CD1c-positive myeloid dendritic cell (primary cell): ENCODE measurements at regions not wholly inside any gene's neighbourhood (a gene's known extent, or its start where the extent isn't known, plus 50 kb on each side); places are given as distances from the start of the nearest gene placed in this dataset.

ENCODE experiments used
- DNase-seq: peaks from one replicate; pipeline ENCODE4 v3.0.0-alpha.2; 2016; ENCODE audit errors: extremely low spot score

GRCh38 chr10:113415246-113415645 lies 137.6 kb upstream of the HABP2 start:
- no peak for DNase-seq

- no peak for DNase-seq
Observed at GRCh38 chr10:113420057-113420732, 132.7 kb upstream of the HABP2 start.

GRCh38 chr10:113420733-113421675 lies 131.8 kb upstream of the HABP2 start:
- DNase-seq: no peak

DNA sequence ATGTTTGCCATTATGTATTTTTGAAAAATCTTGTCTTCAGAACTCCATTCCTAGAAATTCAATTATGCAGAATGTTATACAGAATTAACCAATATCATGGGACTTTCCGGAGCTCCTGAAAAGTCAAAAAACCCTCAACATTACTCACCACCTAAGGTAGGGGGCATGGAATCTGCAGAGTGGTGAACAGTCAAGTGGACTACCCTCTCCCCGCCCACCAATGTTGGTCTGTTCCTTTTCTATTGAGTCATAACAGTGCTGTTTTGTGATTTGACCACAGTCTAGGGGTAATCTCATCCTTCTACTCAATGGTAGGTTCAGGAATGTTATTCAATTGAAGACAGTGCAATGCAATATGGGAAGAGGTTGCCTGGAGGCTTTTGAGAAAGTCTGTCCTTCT lies 130.5 kb upstream of the HABP2 start:
- DNase-seq: no peak

DNA sequence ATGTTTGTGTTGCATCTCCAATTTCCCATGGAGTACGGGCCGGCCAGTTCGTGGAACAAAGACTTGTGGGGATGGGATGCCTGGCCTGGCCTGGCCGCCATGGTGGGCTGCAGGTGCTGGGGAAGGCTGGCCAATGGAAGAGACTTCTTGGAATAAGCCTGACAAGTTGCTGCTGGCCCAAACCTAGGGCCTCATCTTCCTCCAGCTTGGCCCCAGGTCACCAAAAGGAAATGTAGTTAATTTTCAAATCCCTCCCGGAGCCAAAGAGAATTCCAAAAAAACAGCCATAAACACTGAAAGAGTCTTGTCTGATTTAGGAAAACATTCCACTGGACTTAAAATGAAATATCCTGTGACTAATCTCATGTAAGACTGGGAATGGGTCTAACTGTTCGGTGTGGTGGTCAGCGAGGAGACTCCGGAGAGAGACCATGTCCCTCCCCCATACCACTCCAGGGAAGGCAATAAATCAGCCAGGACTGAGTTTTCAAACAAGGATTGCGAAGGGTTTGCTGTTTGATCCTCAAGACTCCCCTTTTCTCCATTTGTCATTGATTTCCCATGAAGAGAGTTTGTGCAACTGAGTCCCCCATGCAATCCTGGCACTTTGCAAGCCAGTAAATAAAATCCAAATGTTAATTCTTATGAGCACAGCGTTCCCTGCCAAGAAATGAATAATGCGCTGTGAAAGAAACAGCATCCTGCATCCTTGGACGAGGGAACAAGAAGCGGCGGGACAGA lies 128.7 kb upstream of the HABP2 start:
- DNase-seq: no peak

GRCh38 chr10:113425008-113425407 lies 127.8 kb upstream of the HABP2 start:
- DNase-seq: no peak

DNA sequence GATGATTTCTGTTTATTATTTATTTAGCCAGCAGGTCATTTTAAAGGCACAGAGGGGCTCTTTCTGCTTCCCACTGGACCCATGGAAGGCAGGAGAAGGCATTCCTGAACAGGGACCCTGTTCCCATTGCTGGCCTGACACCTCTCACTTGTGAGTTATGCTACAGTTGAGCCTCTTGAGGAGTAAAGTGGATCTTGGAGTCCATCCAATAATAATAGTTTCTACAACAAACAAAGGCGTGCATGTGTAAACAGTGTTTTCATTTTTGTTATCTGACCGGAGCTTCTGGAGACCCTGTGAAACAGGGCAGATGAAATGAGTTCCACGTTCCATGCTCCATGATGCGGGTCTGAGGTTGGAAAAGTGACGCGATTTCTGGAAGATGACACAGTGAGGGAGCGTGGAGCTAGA lies 127.3 kb upstream of the HABP2 start:
- no peak for DNase-seq

DNA sequence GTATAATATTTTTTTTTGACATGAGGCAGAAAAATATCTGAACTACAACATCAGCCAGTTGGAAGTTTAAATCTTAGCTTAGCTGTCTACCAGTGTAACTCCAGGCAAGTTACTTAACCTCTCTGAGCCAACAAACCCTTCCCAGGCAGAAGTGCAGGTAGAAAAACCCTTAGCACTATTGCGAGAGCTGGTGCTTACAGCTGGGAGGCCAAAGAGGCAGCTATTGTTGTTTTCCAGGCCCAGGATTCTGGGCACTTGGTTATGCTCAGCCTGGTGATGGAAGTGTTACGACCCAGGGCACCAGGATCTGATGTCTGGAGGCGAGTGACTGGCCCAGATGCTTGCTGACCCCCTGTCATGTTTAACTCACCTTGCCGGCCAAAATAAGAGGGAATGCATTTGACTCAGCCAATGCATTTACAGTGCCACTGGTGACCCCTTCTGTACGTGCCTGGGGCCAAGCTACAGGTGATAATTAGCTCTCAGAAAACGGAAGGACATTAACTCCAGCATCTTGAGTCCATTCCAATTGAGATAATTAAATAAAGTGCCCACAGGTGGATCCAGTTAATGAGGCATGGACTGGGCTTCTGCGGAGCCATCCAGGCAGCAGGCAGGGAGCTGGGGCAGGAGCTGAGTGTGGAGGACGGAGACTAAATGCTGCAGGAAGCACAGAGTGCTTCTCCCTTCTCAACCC lies 126.5 kb upstream of the HABP2 start:
- no peak for DNase-seq

DNA sequence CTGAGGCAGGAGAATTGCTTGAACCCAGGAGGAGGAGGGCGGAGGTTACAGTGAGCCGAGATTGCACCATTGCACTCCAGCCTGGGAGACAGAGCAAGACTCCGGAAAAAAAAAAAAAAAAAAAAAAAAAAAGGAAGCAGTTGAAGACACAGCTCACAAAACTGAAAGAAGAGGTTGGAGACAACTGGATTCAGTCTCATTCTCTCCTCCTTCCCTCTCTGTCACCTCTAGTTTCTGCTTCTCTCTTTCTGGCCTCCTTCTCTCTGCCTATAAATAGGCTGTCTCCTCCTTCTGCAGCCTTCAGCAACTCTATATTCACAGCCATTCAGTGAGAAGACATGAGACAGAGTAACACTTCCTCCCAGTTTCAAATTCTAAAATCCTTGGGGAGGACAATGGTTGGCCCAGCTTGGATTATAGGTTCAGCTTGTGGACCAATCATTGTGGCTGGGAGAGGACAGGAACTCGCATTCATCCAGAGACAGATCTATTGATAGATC lies 125.6 kb upstream of the HABP2 start:
- no peak for DNase-seq

DNA sequence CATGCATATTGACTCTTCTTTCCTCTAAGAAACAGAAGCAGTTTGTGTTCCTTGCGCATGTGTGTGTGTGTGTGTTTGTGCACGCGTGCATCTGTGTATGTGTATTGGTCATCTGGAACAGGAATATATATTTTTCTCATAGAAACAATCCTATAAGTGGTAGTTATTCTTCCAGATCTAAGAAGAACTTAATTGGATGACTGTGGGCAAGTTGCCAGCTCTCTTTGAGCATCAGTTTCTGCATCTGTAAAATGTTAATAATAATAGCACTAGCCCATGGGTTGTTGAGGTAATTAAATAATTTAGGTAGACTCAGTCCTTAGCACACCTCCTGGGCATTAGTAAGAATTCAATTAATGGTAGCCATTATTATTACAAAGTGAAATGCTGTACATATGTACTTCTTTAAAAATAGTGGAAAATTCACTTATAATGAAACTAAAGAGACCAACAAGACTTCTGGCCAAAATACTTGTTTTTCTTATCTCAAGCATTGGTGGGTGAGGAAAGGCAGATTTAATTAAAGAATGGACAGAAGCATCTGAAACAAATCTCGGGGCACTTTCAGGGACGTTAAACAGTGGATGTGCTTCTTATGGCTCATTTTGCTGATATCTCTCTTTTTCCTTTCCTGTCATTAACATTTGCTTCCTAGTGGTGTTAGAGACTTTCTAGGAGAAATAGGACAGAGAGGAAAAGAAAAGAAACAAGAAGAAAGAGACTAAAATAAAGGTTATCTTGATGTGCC lies 124.9 kb upstream of the HABP2 start:
- no peak for DNase-seq

- DNase-seq: no peak
Observed at GRCh38 chr10:113430634-113431397, 122.0 kb upstream of the HABP2 start.

DNA sequence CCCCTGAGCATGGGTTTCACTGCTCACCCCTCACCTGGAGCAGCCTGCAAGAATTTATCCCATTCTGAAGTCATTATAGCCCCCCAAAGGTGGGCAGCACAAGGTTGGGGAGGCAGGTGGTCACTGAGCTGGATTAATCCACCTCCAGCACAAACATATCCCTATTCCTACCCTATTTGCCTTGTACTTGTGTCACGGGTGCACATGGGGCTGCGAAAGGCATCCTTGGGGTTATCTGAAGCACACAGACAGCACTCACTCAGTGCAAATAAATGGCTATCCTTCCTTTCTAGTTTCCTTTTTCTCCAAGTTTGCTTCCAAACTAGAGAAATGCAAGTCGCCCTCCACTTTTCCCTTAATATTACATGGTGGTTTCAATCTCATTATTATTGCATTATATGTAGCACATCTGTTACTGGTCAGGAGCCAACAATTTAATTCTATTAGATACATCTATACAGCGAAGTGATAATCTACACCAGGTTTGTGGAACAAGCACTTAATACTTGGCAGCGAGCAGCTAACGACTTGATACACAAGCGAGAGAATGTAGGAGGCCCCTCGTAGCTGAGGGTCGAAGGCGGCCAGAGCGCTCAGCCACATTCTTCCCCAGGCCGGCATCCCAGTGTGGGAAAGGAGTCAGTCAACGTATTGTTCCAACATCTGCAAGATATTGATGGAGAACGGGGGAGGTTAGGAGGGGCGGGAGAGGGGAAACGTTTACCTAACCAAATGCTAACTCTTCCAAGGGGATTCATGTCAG lies 121.3 kb upstream of the HABP2 start:
- DNase-seq: no peak

- DNase-seq: no peak
Observed at GRCh38 chr10:113433711-113434110, 119.1 kb upstream of the HABP2 start.

DNA sequence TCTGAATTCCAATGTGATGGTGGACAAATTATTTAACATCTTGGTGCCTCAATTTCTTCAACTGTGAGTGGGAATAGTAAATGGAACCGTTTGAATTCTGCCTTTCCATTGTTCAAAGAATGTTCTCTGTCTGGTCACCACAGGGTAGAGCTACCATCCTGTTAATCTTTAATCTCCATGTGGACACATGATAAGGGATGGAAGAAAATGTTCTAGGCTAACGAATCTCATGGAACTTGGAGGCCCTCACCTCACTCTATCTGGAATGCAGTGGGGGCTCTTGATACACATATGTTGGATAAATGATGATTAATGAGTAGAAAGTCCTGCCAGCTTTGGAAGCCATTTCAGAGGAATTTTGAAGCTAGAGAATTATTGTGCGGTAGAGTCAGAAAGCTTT lies 118.5 kb upstream of the HABP2 start:
- no peak for DNase-seq

DNA sequence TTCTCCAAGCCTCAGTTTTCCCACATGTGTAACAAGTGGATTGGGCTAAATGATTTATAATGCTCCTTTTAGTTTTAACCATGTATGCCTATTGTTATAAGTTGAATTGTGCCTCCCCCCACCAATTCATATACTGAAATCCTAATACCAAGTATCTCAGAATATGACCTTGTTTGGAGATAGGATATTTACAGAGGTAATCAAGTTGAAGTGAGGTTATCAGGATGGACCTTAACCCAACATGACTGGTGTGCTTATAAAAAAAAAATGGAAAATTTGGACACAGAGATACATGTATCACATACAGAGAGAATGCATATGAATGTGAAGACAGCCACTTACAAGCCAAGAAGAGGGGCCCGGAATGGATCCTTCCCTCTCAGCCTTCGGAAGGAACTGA lies 117.9 kb upstream of the HABP2 start:
- no peak for DNase-seq

DNA sequence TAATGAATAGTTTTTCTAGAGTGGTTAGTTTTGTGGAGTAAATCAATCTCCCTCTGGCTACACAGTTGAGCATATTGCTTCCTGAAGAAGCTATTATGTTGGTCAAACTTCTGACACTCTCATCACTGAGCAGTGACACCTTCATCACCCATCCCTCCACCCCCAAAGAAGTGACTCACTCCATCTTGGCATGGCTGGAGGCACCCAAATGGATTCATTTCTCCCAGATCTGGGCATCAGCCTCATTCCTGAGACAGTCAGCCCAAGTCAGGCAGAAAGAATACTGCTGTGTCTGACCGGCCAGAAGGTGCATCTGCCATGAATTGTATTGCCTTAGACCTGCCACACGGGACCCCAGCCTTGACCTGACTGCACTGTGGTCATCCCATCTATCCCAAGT lies 117.0 kb upstream of the HABP2 start:
- DNase-seq: no peak

- DNase-seq: no peak
Observed at GRCh38 chr10:113436851-113437250, 116.0 kb upstream of the HABP2 start.

GRCh38 chr10:113438652-113439051 lies 114.2 kb upstream of the HABP2 start:
- no peak for DNase-seq

- no peak for DNase-seq
Observed at GRCh38 chr10:113441220-113441619, 111.6 kb upstream of the HABP2 start.
